ENCODE measurements at regions not wholly inside any gene's neighbourhood (a gene's known extent, or its start where the extent isn't known, plus 50 kb on each side); places are given as distances from the start of the nearest gene placed in this dataset.

GRCh38 chr4:125501090-125501489 lies 186.3 kb downstream of the FAT4 start:
- DNase-seq (ENCODE audit: low read depth in 2 of 2), result no peak
- H3K36me3 ChIP-seq (ENCODE audit: control insufficient read depth, insufficient read depth, low read length), result no peaks in the 10 kb centered on the region
- no peak overlapping the region for H3K4me3 ChIP-seq (replicated peaks in 1 of 4; ENCODE audit: control extremely low read depth in 1 of 4, insufficient read depth in 1 of 4, low read depth in 3 of 4, low read length in 4 of 4)
- H3K79me2 ChIP-seq (ENCODE audit: control insufficient read depth, insufficient read depth, low read length), result no peaks in the 10 kb centered on the region
- no peak overlapping the region for H3K27ac ChIP-seq (ENCODE audit: insufficient read depth, low read length)
- H3K9ac ChIP-seq (ENCODE audit: insufficient read depth, low read length), result no peak overlapping the region
- no peaks in the 10 kb centered on the region for H3K27me3 ChIP-seq (ENCODE audit: control insufficient read depth, insufficient read depth, low read length)
- H4K20me1 ChIP-seq (ENCODE audit: control insufficient read depth, extremely low read depth, insufficient read depth, low read length), result no peaks in the 10 kb centered on the region
- TF ChIP-seq EZH2 (IDR thresholded peaks at IDR 0.05; ENCODE audit: low read length, missing control alignments), result no peak
- TF ChIP-seq CTCF (conservative IDR thresholded peaks at IDR 0.05 in 1 of 2, IDR thresholded peaks at IDR 0.05 in 1 of 2; ENCODE audit: low read depth in 1 of 2, low read length in 2 of 2), result no peak
- H3K9me3 ChIP-seq (ENCODE audit: control insufficient read depth, insufficient read depth, low read depth, low read length), result no peaks in the 10 kb centered on the region
- no peak overlapping the region for H2AFZ ChIP-seq (ENCODE audit: low read length)
- no peaks in the 10 kb centered on the region for H3K4me1 ChIP-seq (ENCODE audit: control insufficient read depth, extremely low read depth, insufficient read depth, low read length)
- no peak overlapping the region for H3K4me2 ChIP-seq (ENCODE audit: extremely low read depth, insufficient read depth, low read length)

GRCh38 chr4:125501568-125501967 lies 186.8 kb downstream of the FAT4 start:
- H3K9ac ChIP-seq (ENCODE audit: insufficient read depth, low read length), result no peak overlapping the region
- H3K27me3 ChIP-seq (ENCODE audit: control insufficient read depth, insufficient read depth, low read length), result no peaks in the 10 kb centered on the region
- no peak for DNase-seq (ENCODE audit: low read depth in 2 of 2)
- no peaks in the 10 kb centered on the region for H3K9me3 ChIP-seq (ENCODE audit: control insufficient read depth, insufficient read depth, low read depth, low read length)
- H2AFZ ChIP-seq (ENCODE audit: low read length), result no peak overlapping the region
- H3K4me1 ChIP-seq (ENCODE audit: control insufficient read depth, extremely low read depth, insufficient read depth, low read length), result no peaks in the 10 kb centered on the region
- no peaks in the 10 kb centered on the region for H3K36me3 ChIP-seq (ENCODE audit: control insufficient read depth, insufficient read depth, low read length)
- H3K4me3 ChIP-seq (replicated peaks in 1 of 4; ENCODE audit: control extremely low read depth in 1 of 4, insufficient read depth in 1 of 4, low read depth in 3 of 4, low read length in 4 of 4), result no peak overlapping the region
- no peak for TF ChIP-seq EZH2 (IDR thresholded peaks at IDR 0.05; ENCODE audit: low read length, missing control alignments)
- TF ChIP-seq CTCF (conservative IDR thresholded peaks at IDR 0.05 in 1 of 2, IDR thresholded peaks at IDR 0.05 in 1 of 2; ENCODE audit: low read depth in 1 of 2, low read length in 2 of 2), result no peak
- no peaks in the 10 kb centered on the region for H4K20me1 ChIP-seq (ENCODE audit: control insufficient read depth, extremely low read depth, insufficient read depth, low read length)
- H3K79me2 ChIP-seq (ENCODE audit: control insufficient read depth, insufficient read depth, low read length), result no peaks in the 10 kb centered on the region
- H3K4me2 ChIP-seq (ENCODE audit: extremely low read depth, insufficient read depth, low read length), result no peak overlapping the region
- H3K27ac ChIP-seq (ENCODE audit: insufficient read depth, low read length), result no peak overlapping the region

GRCh38 chr4:125505621-125506020 lies 190.9 kb downstream of the FAT4 start:
- H3K9ac ChIP-seq (ENCODE audit: insufficient read depth, low read length), result no peak overlapping the region
- no peak overlapping the region for H3K27ac ChIP-seq (ENCODE audit: insufficient read depth, low read length)
- no peak for DNase-seq (ENCODE audit: low read depth in 2 of 2)
- no peaks in the 10 kb centered on the region for H4K20me1 ChIP-seq (ENCODE audit: control insufficient read depth, extremely low read depth, insufficient read depth, low read length)
- no peak overlapping the region for H2AFZ ChIP-seq (ENCODE audit: low read length)
- H3K9me3 ChIP-seq (ENCODE audit: control insufficient read depth, insufficient read depth, low read depth, low read length), result no peaks in the 10 kb centered on the region
- no peak overlapping the region for H3K4me2 ChIP-seq (ENCODE audit: extremely low read depth, insufficient read depth, low read length)
- TF ChIP-seq EZH2 (IDR thresholded peaks at IDR 0.05; ENCODE audit: low read length, missing control alignments) (no peak), CTCF (conservative IDR thresholded peaks at IDR 0.05 in 1 of 2, IDR thresholded peaks at IDR 0.05 in 1 of 2; ENCODE audit: low read depth in 1 of 2, low read length in 2 of 2) (no peak)
- no peak overlapping the region for H3K4me3 ChIP-seq (replicated peaks in 1 of 4; ENCODE audit: control extremely low read depth in 1 of 4, insufficient read depth in 1 of 4, low read depth in 3 of 4, low read length in 4 of 4)
- H3K4me1 ChIP-seq (ENCODE audit: control insufficient read depth, extremely low read depth, insufficient read depth, low read length), result no peaks in the 10 kb centered on the region
- H3K36me3 ChIP-seq (ENCODE audit: control insufficient read depth, insufficient read depth, low read length), result no peaks in the 10 kb centered on the region
- H3K27me3 ChIP-seq (ENCODE audit: control insufficient read depth, insufficient read depth, low read length), result no peaks in the 10 kb centered on the region
- no peaks in the 10 kb centered on the region for H3K79me2 ChIP-seq (ENCODE audit: control insufficient read depth, insufficient read depth, low read length)

Measured in fibroblast of lung (primary cell).